Mammary epithelial cell (primary cell): ENCODE measurements at regions not wholly inside any gene's neighbourhood (a gene's known extent, or its start where the extent isn't known, plus 50 kb on each side); places are given as distances from the start of the nearest gene placed in this dataset.

Experiments
- CTCF ChIP-seq, 2 donors: IDR thresholded peaks in 1 of 2; conservative IDR thresholded peaks in 1 of 2; 2 replicates each; pipeline ENCODE4 v1.5.1; 2011 to 2012; ENCODE audit warnings: inconsistent platforms in 2 of 2, low read length in 2 of 2, mild to moderate bottlenecking in 2 of 2, control low read depth in 1 of 2, low read depth in 1 of 2; ENCODE audit not compliant: insufficient read depth in 1 of 2; ENCODE audit errors: extremely low read depth in 1 of 2
- EZH2 ChIP-seq: IDR thresholded peaks from 2 replicates; pipeline ENCODE4 v1.6.1; 2012; ENCODE audit warnings: low read length, inconsistent platforms, borderline replicate concordance

GRCh38 chr3:22916933-22917332, 286.2 kb upstream of the UBE2E2 start:
- TF ChIP-seq CTCF (conservative IDR thresholded peaks at IDR 0.05 in 1 of 2, IDR thresholded peaks at IDR 0.05 in 1 of 2; ENCODE audit: extremely low read depth in 1 of 2, insufficient read depth in 1 of 2, low read depth in 1 of 2, low read length in 2 of 2) (no peak), EZH2 (no peak)
